H1 (cell line): ENCODE measurements at regions not wholly inside any gene's neighbourhood (a gene's known extent, or its start where the extent isn't known, plus 50 kb on each side); places are given as distances from the start of the nearest gene placed in this dataset.

Source experiments
- CTCF ChIA-PET: fragments of 300-600 bp; sonication (Branson Sonifier 250); formaldehyde crosslinking; loops from one replicate; lab custom pipeline; 2021; ENCODE audit not compliant: partially characterized antibody; lab: Charles Lee
- POLR2A ChIA-PET: fragments of 300-600 bp; sonication (Branson Sonifier 250); formaldehyde crosslinking; loops from one replicate; lab custom pipeline; 2021; ENCODE audit warnings: inconsistent platforms; ENCODE audit not compliant: partially characterized antibody; lab: Charles Lee
- DNase-seq, 2 experiments: peaks; one replicate each; pipeline versions ENCODE4 v3.0.0 to v3.0.0-alpha.2; 2010 to 2022; ENCODE audit warnings: low spot score in 2 of 2, low read depth in 1 of 2, mixed read lengths in 1 of 2
- FAIRE-seq: peaks from 2 replicates; lab custom pipeline; 2011; peaks lifted over from hg19 to GRCh38; lab: Jason Lieb, UNC
- H2AFZ ChIP-seq: 2 replicates; pipeline ENCODE4 v1.8.1; 2012; ENCODE audit warnings: low read length, inconsistent platforms
- H2AK5ac ChIP-seq: 2 replicates; pipeline ENCODE4 v1.6.1; 2013; ENCODE audit warnings: low read depth, low read length
- H2BK120ac ChIP-seq: replicated peaks from 2 replicates; pipeline ENCODE3; 2013; ENCODE audit warnings: low read depth, low read length, inconsistent platforms
- H2BK12ac ChIP-seq: 2 replicates; pipeline ENCODE4 v1.6.1; 2013; ENCODE audit warnings: low read depth, low read length
- H2BK15ac ChIP-seq: 2 replicates; pipeline ENCODE4 v1.6.1; 2013; ENCODE audit warnings: low read length
- H2BK20ac ChIP-seq: 2 replicates; pipeline ENCODE4 v1.6.1; 2013; ENCODE audit warnings: low read length
- H2BK5ac ChIP-seq: 2 replicates; pipeline ENCODE4 v1.6.1; 2013; ENCODE audit warnings: low read depth, low read length
- H3K14ac ChIP-seq: 2 replicates; pipeline ENCODE4 v1.6.1; 2013; ENCODE audit warnings: inconsistent platforms; ENCODE audit not compliant: insufficient read length
- H3K18ac ChIP-seq: 2 replicates; pipeline ENCODE4 v1.6.1; 2013; ENCODE audit warnings: low read length; ENCODE audit errors: extremely low read depth
- H3K23ac ChIP-seq: 2 replicates; pipeline ENCODE4 v1.6.1; 2013; ENCODE audit warnings: inconsistent platforms; ENCODE audit not compliant: insufficient read length
- H3K23me2 ChIP-seq: 2 replicates; pipeline ENCODE4 v1.6.1; 2013; ENCODE audit warnings: low read depth, low read length
- H3K27ac ChIP-seq: 2 replicates; pipeline ENCODE4 v1.6.1; 2011; ENCODE audit warnings: low read depth, low read length, inconsistent platforms
- H3K27me3 ChIP-seq, 4 experiments: replicated peaks in 1 of 4; 1 replicate in 1 of 4; 2 replicates in 3 of 4; pipeline versions ENCODE4 v1.6.1 to v1.8.1; 2011 to 2013; ENCODE audit warnings: low read length in 3 of 4, mild to moderate bottlenecking in 3 of 4, inconsistent platforms in 2 of 4, mixed read lengths in 2 of 4, moderate library complexity in 1 of 4; ENCODE audit not compliant: control insufficient read depth in 3 of 4, insufficient read depth in 3 of 4; ENCODE audit errors: extremely low read depth in 1 of 4
- H3K36me3 ChIP-seq, 4 experiments: 2 replicates each; pipeline versions ENCODE4 v1.6.1 to v1.8.1; 2011 to 2013; ENCODE audit warnings: mild to moderate bottlenecking in 4 of 4, low read length in 3 of 4, moderate library complexity in 2 of 4, control low read depth in 1 of 4, inconsistent platforms in 1 of 4; ENCODE audit not compliant: insufficient read depth in 4 of 4, control insufficient read depth in 2 of 4
- H3K4ac ChIP-seq: replicated peaks from 2 replicates; pipeline ENCODE3; 2013; ENCODE audit warnings: low read length, low read depth, mixed read lengths, inconsistent platforms; ENCODE audit not compliant: insufficient read length
- H3K4me1 ChIP-seq, 4 experiments: replicated peaks in 1 of 4; 1 replicate in 1 of 4; 2 replicates in 3 of 4; pipeline versions ENCODE4 v1.6.1 to v1.8.1; 2011 to 2013; ENCODE audit warnings: low read length in 3 of 4, inconsistent platforms in 2 of 4, mixed read lengths in 1 of 4; ENCODE audit not compliant: insufficient read depth in 4 of 4, control insufficient read depth in 3 of 4
- H3K4me2 ChIP-seq, 2 experiments: 2 replicates each; pipeline versions ENCODE4 v1.6.1 to v1.8.1; 2011 to 2013; ENCODE audit warnings: low read depth in 2 of 2, low read length in 2 of 2, control low read depth in 1 of 2, inconsistent platforms in 1 of 2, mild to moderate bottlenecking in 1 of 2; ENCODE audit not compliant: insufficient read depth in 1 of 2
- H3K4me3 ChIP-seq, 4 experiments: fragments of 200-600, 300-600 bp in 1 of 4; sonication (generic), shearing (Covaris generic), sonication (Bioruptor Twin) in 1 of 4; 2 replicates each; pipeline versions ENCODE4 v1.5.1 to v1.8.1; 2011 to 2016; ENCODE audit warnings: low read length in 4 of 4, low read depth in 3 of 4, control low read depth in 2 of 4, inconsistent platforms in 2 of 4, mild to moderate bottlenecking in 2 of 4, mixed read lengths in 1 of 4, moderate library complexity in 1 of 4; ENCODE audit not compliant: insufficient read depth in 2 of 4; ENCODE audit errors: extremely low read depth in 1 of 4
- H3K56ac ChIP-seq: replicated peaks from 2 replicates; pipeline ENCODE3; 2013; ENCODE audit warnings: low read depth, mild to moderate bottlenecking, mixed read lengths, low read length, inconsistent platforms; ENCODE audit not compliant: insufficient read length
- H3K79me1 ChIP-seq: 2 replicates; pipeline ENCODE4 v1.6.1; 2013; ENCODE audit warnings: low read depth, low read length, control low read depth
- H3K79me2 ChIP-seq, 2 experiments: 2 replicates each; pipeline versions ENCODE4 v1.6.1 to v1.8.1; 2012 to 2013; ENCODE audit warnings: low read length in 2 of 2, mild to moderate bottlenecking in 2 of 2, inconsistent platforms in 1 of 2; ENCODE audit not compliant: insufficient read depth in 2 of 2, control insufficient read depth in 1 of 2
- H3K9ac ChIP-seq, 4 experiments: replicated peaks in 1 of 4; 1 replicate in 1 of 4; 2 replicates in 3 of 4; pipeline versions ENCODE4 v1.6.1 to v1.8.1; 2011 to 2013; ENCODE audit warnings: low read depth in 3 of 4, low read length in 3 of 4, control low read depth in 2 of 4, mild to moderate bottlenecking in 2 of 4, moderate library complexity in 2 of 4, inconsistent platforms in 1 of 4; ENCODE audit errors: extremely low read depth in 1 of 4
- H3K9me3 ChIP-seq, 2 experiments: 2 replicates each; pipeline versions ENCODE4 v1.6.1 to v1.8.1; 2012 to 2013; ENCODE audit warnings: mild to moderate bottlenecking in 2 of 2, moderate library complexity in 2 of 2, control low read depth in 1 of 2, inconsistent platforms in 1 of 2, low read depth in 1 of 2, low read length in 1 of 2, mixed read lengths in 1 of 2; ENCODE audit not compliant: insufficient read depth in 2 of 2
- H4K20me1 ChIP-seq, 2 experiments: replicated peaks in 1 of 2; 2 replicates each; pipeline versions ENCODE3 to v1.8.1; 2011 to 2013; ENCODE audit warnings: inconsistent platforms in 2 of 2, low read length in 2 of 2, mild to moderate bottlenecking in 1 of 2; ENCODE audit not compliant: insufficient read depth in 2 of 2, control insufficient read depth in 1 of 2
- H4K5ac ChIP-seq: 2 replicates; pipeline ENCODE4 v1.6.1; 2013; ENCODE audit warnings: low read length, low read depth, mixed read lengths, inconsistent platforms; ENCODE audit not compliant: insufficient read length
- H4K8ac ChIP-seq: 2 replicates; pipeline ENCODE4 v1.8.0; 2013; ENCODE audit warnings: mild to moderate bottlenecking, moderate library complexity, low read length, inconsistent platforms; ENCODE audit not compliant: insufficient read depth; ENCODE audit errors: extremely low read depth
- H4K91ac ChIP-seq: replicated peaks from 2 replicates; pipeline ENCODE3; 2013; ENCODE audit warnings: low read length, mixed read lengths, inconsistent platforms; ENCODE audit not compliant: insufficient read length
- JUND ChIP-seq: IDR thresholded peaks from 2 replicates; pipeline ENCODE4 v1.6.1; 2011; ENCODE audit warnings: mild to moderate bottlenecking, improper control_type of control experiment, low read length
- NANOG ChIP-seq: IDR thresholded peaks from 2 replicates; pipeline ENCODE4 v1.6.1; 2011; ENCODE audit warnings: low read length, low read depth, mild to moderate bottlenecking, inconsistent platforms; ENCODE audit not compliant: insufficient read depth, poor library complexity, severe bottlenecking
- RBBP5 ChIP-seq: IDR thresholded peaks from 2 replicates; pipeline ENCODE4 v1.7.1; 2012; ENCODE audit warnings: low read depth, mild to moderate bottlenecking, inconsistent platforms, low read length, moderate library complexity, borderline replicate concordance
- SIRT6 ChIP-seq: IDR thresholded peaks from one replicate; pipeline ENCODE4 v1.7.1; 2012; ENCODE audit warnings: low read length, inconsistent platforms
- WGBS, 2 experiments: shearing (Covaris generic) in 1 of 2; methylation state at CpG; one replicate each; pipeline versions ENCODE4 v1.1.6 to v1.1.7; 2013 to 2015; ENCODE audit warnings: low lambda C conversion rate in 2 of 2, mixed read lengths in 2 of 2, inconsistent platforms in 1 of 2, low coverage in 1 of 2, missing lambda C conversion rate in 1 of 2; ENCODE audit not compliant: insufficient replicate concordance in 2 of 2, insufficient coverage in 1 of 2, insufficient read length in 1 of 2; ENCODE audit errors: extremely low coverage in 1 of 2, missing lambda C conversion rate in 1 of 2; 5-methylcytosine and 5-hydroxymethylcytosine counted together
- TF ChIP-seq, protein P1 (sequence below), 3 experiments: IDR thresholded peaks; 1 replicate in 2 of 3; 2 replicates in 1 of 3; pipeline versions ENCODE4 v1.5.1 to v1.6.1; 2011; ENCODE audit warnings: low read length in 3 of 3, mild to moderate bottlenecking in 3 of 3, inconsistent platforms in 2 of 3, low read depth in 1 of 3, moderate library complexity in 1 of 3; ENCODE audit not compliant: insufficient read depth in 1 of 3; ENCODE audit errors: control extremely low read depth in 1 of 3

DNA sequence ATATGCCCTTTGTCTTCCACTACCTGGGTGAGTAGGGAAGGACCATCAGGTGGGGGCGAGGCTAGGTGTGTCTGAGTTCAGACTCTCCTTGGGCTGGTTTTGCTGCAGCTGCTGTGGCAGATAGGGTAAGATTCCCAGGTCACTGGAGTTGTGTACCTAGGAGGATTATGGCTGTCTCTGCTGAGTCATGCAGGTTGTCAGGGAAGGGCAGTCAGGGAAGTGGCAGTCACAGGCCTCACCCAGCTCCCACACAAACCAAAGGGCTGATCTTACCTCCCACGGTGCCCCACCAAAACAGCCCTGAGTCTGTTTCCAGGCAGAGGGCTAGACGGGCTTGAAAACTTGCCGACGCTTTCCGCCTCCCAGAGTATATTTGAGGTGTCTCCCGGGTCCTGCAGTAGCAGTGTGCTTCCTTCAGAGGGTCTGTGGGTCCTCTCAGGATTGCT lies 201.6 kb upstream of the PLXNA2 start:
- Histone ChIP-seq H2AFZ (peak overlapping the region; percentile 95; the same call in 1 of the 2 replicates), H3K27ac (no peak overlapping the region)

More for the DNA sequence above, 201.6 kb upstream of the PLXNA2 start:
- Histone ChIP-seq H3K9ac (no peak overlapping the region), H3K23me2 (no peaks in the 10 kb centered on the region), H3K79me2 (no peaks in the 10 kb centered on the region), H2AK5ac (no peak overlapping the region), H3K36me3 (no peaks in the 10 kb centered on the region; a peak in 2 of 8 replicates), H2BK12ac (0 out of 2 replicates have a peak overlapping the region, but pooled peaks have one; percentile 9), H4K91ac (no peak overlapping the region), H3K79me1 (no peaks in the 10 kb centered on the region), H3K4me3 (no peak overlapping the region), H3K56ac (no peak overlapping the region), H3K14ac (no peak overlapping the region), H3K4ac (no peak overlapping the region), H2BK120ac (no peak overlapping the region), H4K20me1 (no peaks in the 10 kb centered on the region), H2BK5ac (no peak overlapping the region), H3K4me2 (no peak overlapping the region), H2BK20ac (no peak overlapping the region), H3K23ac (no peak overlapping the region), H4K8ac (0 out of 2 replicates have a peak overlapping the region, but pooled peaks have one; percentile 68), H4K5ac (no peak overlapping the region), H3K18ac (peak overlapping the region; percentile 48; the same call in 1 of the 2 replicates), H2BK15ac (no peak overlapping the region; the same call in 1 of the 2 replicates), H3K9me3 (peaks cover 0 to 3% of the 10 kb centered on the region in 2 experiments; a peak in 1 of 4 replicates), H3K4me1 (peaks cover 0 to 7% (median 4%) of the 10 kb centered on the region in 4 experiments; a peak in 2 of 7 replicates), H3K27me3 (no peaks in the 10 kb centered on the region)
- ChIA-PET CTCF (interaction anchor here (1.2 to 2.4 kb wide), 3 partner anchors 16 to 32 kb away, joined by 3 to 8 read pairs (median 3); no protein-coding TSS in a partner anchor), POLR2A (no interaction called here)
- TF ChIP-seq RBBP5 (no peak), SIRT6 (no peak), NANOG (no peak), JUND (no peak)
- TF ChIP-seq, protein P1, sequence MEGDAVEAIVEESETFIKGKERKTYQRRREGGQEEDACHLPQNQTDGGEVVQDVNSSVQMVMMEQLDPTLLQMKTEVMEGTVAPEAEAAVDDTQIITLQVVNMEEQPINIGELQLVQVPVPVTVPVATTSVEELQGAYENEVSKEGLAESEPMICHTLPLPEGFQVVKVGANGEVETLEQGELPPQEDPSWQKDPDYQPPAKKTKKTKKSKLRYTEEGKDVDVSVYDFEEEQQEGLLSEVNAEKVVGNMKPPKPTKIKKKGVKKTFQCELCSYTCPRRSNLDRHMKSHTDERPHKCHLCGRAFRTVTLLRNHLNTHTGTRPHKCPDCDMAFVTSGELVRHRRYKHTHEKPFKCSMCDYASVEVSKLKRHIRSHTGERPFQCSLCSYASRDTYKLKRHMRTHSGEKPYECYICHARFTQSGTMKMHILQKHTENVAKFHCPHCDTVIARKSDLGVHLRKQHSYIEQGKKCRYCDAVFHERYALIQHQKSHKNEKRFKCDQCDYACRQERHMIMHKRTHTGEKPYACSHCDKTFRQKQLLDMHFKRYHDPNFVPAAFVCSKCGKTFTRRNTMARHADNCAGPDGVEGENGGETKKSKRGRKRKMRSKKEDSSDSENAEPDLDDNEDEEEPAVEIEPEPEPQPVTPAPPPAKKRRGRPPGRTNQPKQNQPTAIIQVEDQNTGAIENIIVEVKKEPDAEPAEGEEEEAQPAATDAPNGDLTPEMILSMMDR (IDR thresholded peaks at IDR 0.05; ENCODE audit: control extremely low read depth in 1 of 3, insufficient read depth in 1 of 3, low read depth in 1 of 3, low read length in 3 of 3) = peak in 1 of 3 experiments; percentile 4; a peak in 1 of 4 replicates
- FAIRE-seq (no peak), DNase-seq (no peak)
- WGBS, 2 experiments = 98% methylated on average over 7 of the region's 7 CpGs; no CpG with 5 or more reads in 1 of the 2 experiments
